Trophoblast cell (in vitro differentiated cells and primary cell): ENCODE measurements at regions not wholly inside any gene's neighbourhood (a gene's known extent, or its start where the extent isn't known, plus 50 kb on each side); places are given as distances from the start of the nearest gene placed in this dataset.

Experiments
- DNase-seq, 2 donors: peaks; one replicate each; pipeline ENCODE4 v3.0.0-alpha.2; 2016
- H2AFZ ChIP-seq: 2 replicates; pipeline ENCODE4 v1.6.1; 2013; ENCODE audit warnings: low read length, moderate library complexity, mild to moderate bottlenecking; ENCODE audit not compliant: insufficient read depth, poor library complexity
- H2AK5ac ChIP-seq: 2 replicates; pipeline ENCODE4 v1.6.1; 2013; ENCODE audit warnings: mild to moderate bottlenecking, low read length
- H2BK120ac ChIP-seq: 2 replicates; pipeline ENCODE4 v1.6.1; 2013; ENCODE audit warnings: low read length, mild to moderate bottlenecking, moderate library complexity; ENCODE audit not compliant: insufficient read depth, poor library complexity
- H2BK12ac ChIP-seq: 2 replicates; pipeline ENCODE4 v1.6.1; 2013; ENCODE audit warnings: mild to moderate bottlenecking, low read length, moderate library complexity
- H2BK5ac ChIP-seq: 2 replicates; pipeline ENCODE4 v1.6.1; 2013; ENCODE audit warnings: low read length, low read depth, moderate library complexity, mild to moderate bottlenecking; ENCODE audit not compliant: poor library complexity
- H3K14ac ChIP-seq: 2 replicates; pipeline ENCODE4 v1.6.1; 2013; ENCODE audit warnings: mild to moderate bottlenecking, low read length
- H3K18ac ChIP-seq: 2 replicates; pipeline ENCODE4 v1.6.1; 2013; ENCODE audit warnings: mild to moderate bottlenecking, low read length
- H3K23ac ChIP-seq: 2 replicates; pipeline ENCODE4 v1.6.1; 2013; ENCODE audit warnings: low read length
- H3K27ac ChIP-seq: 2 replicates; pipeline ENCODE4 v1.5.1; 2013; ENCODE audit warnings: low read depth, mild to moderate bottlenecking, inconsistent platforms, low read length, moderate library complexity
- H3K27me3 ChIP-seq: 2 replicates; pipeline ENCODE4 v1.6.1; 2013; ENCODE audit warnings: inconsistent platforms, mild to moderate bottlenecking, low read length, moderate library complexity; ENCODE audit not compliant: insufficient read depth
- H3K36me3 ChIP-seq, 2 experiments: 1 replicate in 1 of 2; 2 replicates in 1 of 2; pipeline ENCODE4 v1.6.1; 2013; ENCODE audit warnings: low read length in 2 of 2, mild to moderate bottlenecking in 2 of 2, moderate library complexity in 1 of 2; ENCODE audit not compliant: insufficient read depth in 2 of 2, control insufficient read depth in 1 of 2
- H3K4ac ChIP-seq: 2 replicates; pipeline ENCODE4 v1.6.1; 2013; ENCODE audit warnings: low read depth, mild to moderate bottlenecking, low read length, moderate library complexity
- H3K4me1 ChIP-seq, 2 experiments: 1 replicate in 1 of 2; 2 replicates in 1 of 2; pipeline ENCODE4 v1.6.1; 2013; ENCODE audit warnings: low read length in 2 of 2, mild to moderate bottlenecking in 2 of 2, moderate library complexity in 1 of 2; ENCODE audit not compliant: insufficient read depth in 2 of 2, control insufficient read depth in 1 of 2
- H3K4me2 ChIP-seq: 2 replicates; pipeline ENCODE4 v1.6.1; 2013; ENCODE audit warnings: inconsistent platforms, mild to moderate bottlenecking, low read length, moderate library complexity
- H3K4me3 ChIP-seq: 2 replicates; pipeline ENCODE4 v1.5.1; 2013; ENCODE audit warnings: mild to moderate bottlenecking, low read depth, low read length, inconsistent platforms
- H3K79me1 ChIP-seq: one replicate; pipeline ENCODE4 v1.6.1; 2013; ENCODE audit warnings: low read length
- H3K79me2 ChIP-seq: 2 replicates; pipeline ENCODE4 v1.6.1; 2013; ENCODE audit warnings: low read length, mild to moderate bottlenecking; ENCODE audit not compliant: control insufficient read depth, insufficient read depth, poor library complexity
- H3K9ac ChIP-seq: 2 replicates; pipeline ENCODE4 v1.6.1; 2013; ENCODE audit warnings: mild to moderate bottlenecking, low read length
- H3K9me3 ChIP-seq: 2 replicates; pipeline ENCODE4 v1.6.1; 2013; ENCODE audit warnings: low read depth, mild to moderate bottlenecking, control low read depth, inconsistent platforms, low read length; ENCODE audit not compliant: insufficient read depth
- H4K12ac ChIP-seq: 2 replicates; pipeline ENCODE4 v1.6.1; 2013; ENCODE audit warnings: low read depth, mild to moderate bottlenecking, low read length, moderate library complexity
- H4K8ac ChIP-seq: 2 replicates; pipeline ENCODE4 v1.6.1; 2013; ENCODE audit warnings: low read depth, mild to moderate bottlenecking, low read length, moderate library complexity
- H4K91ac ChIP-seq: one replicate; pipeline ENCODE4 v1.6.1; 2013; ENCODE audit warnings: low read depth, mild to moderate bottlenecking, low read length, moderate library complexity
- WGBS: extraction: QIAGEN DNeasy Blood & Tissue Kit; methylation state at CpG from one replicate; pipeline ENCODE4 v1.1.7; 2013; ENCODE audit warnings: missing lambda C conversion rate; ENCODE audit not compliant: insufficient read length, insufficient coverage; ENCODE audit errors: extremely low coverage; 5-methylcytosine and 5-hydroxymethylcytosine counted together

DNA sequence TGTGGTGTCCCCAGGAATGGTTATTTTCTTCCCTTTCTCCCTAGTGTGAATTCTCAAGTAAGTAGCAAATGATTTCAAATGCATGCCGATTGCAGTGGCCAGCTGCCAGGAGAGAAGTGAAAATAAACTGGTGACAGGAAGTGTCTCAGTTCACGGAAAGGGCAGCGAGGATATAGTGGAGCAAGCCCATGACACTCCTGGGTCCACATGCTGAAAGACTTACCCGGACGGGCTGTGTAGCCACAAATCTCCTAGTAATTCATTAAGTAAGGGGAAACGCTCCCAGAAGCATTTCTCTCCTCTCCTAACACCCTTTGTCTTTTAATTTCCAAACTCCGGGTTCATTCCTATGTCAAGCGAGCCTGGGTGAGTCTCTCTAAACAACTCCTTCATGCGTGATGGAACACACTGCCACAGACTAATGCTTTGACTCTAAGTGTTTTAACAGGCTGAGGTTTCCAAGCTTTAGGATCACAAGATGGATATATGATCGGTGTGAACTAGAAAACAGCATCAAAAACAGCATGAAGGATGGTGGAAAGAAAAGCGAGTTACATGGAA lies 125.6 kb downstream of the CYP26A1 start:
- Histone ChIP-seq H2AFZ (no peak overlapping the region), H2AK5ac (no peak overlapping the region), H3K4me3 (no peak overlapping the region), H4K12ac (no peak overlapping the region), H4K91ac (no peak overlapping the region), H4K8ac (no peak overlapping the region), H3K4me1 (peaks cover 0 to 3% of the 10 kb centered on the region in 2 experiments), H3K4me2 (no peak overlapping the region), H2BK5ac (no peak overlapping the region), H3K4ac (no peak overlapping the region), H3K14ac (no peak overlapping the region), H2BK12ac (no peak overlapping the region), H3K18ac (no peak overlapping the region), H3K23ac (no peak overlapping the region), H3K79me1 (peaks cover 1% of the 10 kb centered on the region), H2BK120ac (no peak overlapping the region), H3K36me3 (no peaks in the 10 kb centered on the region), H3K27ac (no peak overlapping the region), H3K27me3 (no peaks in the 10 kb centered on the region), H3K9me3 (no peaks in the 10 kb centered on the region), H3K79me2 (no peaks in the 10 kb centered on the region), H3K9ac (no peak overlapping the region)
- no CpG with 5 or more reads among the region's 11 CpGs for WGBS
- peak in 1 of 2 donors; percentile 15 for DNase-seq

- no peak overlapping the region for H2BK12ac ChIP-seq
- H3K4me3 ChIP-seq = no peak overlapping the region
- H3K9ac ChIP-seq = no peak overlapping the region
- no peaks in the 10 kb centered on the region for H3K36me3 ChIP-seq
- H4K8ac ChIP-seq = no peak overlapping the region
- no peak overlapping the region for H3K27ac ChIP-seq
- no peak overlapping the region for H3K4ac ChIP-seq
- H2BK5ac ChIP-seq = no peak overlapping the region
- H2AFZ ChIP-seq = no peak overlapping the region
- H3K4me1 ChIP-seq = peaks cover 2% of the 10 kb centered on the region in 2 experiments
- no peak overlapping the region for H3K14ac ChIP-seq
- H3K9me3 ChIP-seq = no peaks in the 10 kb centered on the region
- H3K18ac ChIP-seq = no peak overlapping the region
- no peaks in the 10 kb centered on the region for H3K27me3 ChIP-seq
- no peak overlapping the region for H2AK5ac ChIP-seq
- no CpG with 5 or more reads among the region's 12 CpGs for WGBS
- no peak overlapping the region for H2BK120ac ChIP-seq
- H4K12ac ChIP-seq = no peak overlapping the region
- no peak overlapping the region for H3K23ac ChIP-seq
- no peaks in the 10 kb centered on the region for H3K79me1 ChIP-seq
- H3K79me2 ChIP-seq = no peaks in the 10 kb centered on the region
- no peak for DNase-seq
- H3K4me2 ChIP-seq = no peak overlapping the region
- no peak overlapping the region for H4K91ac ChIP-seq
Measured at GRCh38 chr10:93204494-93205485, 131.1 kb downstream of the CYP26A1 start.

DNA sequence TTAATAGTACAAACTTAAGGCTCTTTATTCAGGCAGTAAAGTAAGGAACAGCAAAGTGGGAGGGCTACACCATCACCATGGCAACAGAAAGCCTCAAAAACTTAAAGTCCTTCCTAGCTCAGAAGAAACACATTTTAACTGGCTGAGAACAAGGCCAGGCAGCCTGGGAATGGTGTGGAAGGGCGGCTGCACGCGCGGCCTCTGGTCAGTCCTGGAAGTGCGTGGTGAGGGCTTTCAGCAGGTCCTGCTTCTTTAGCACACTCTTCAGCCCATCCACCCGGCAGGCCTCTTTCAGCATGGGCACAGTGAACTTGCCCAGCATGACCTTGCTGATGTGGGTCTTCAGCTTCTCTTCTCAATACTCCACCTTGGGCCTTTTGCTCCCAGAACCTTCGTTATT lies 133.0 kb downstream of the CYP26A1 start:
- Histone ChIP-seq H2AK5ac (no peak overlapping the region), H4K91ac (no peak overlapping the region), H3K9ac (no peak overlapping the region), H3K4me1 (peaks cover 2% of the 10 kb centered on the region in 2 experiments), H3K18ac (no peak overlapping the region), H2AFZ (no peak overlapping the region), H3K4ac (no peak overlapping the region), H3K36me3 (no peaks in the 10 kb centered on the region), H3K4me2 (no peak overlapping the region), H2BK5ac (no peak overlapping the region), H3K14ac (no peak overlapping the region), H3K4me3 (no peak overlapping the region), H3K9me3 (no peaks in the 10 kb centered on the region), H2BK12ac (no peak overlapping the region), H3K27ac (no peak overlapping the region), H2BK120ac (no peak overlapping the region), H4K12ac (no peak overlapping the region), H3K23ac (no peak overlapping the region), H3K79me2 (no peaks in the 10 kb centered on the region), H4K8ac (peak overlapping the region; percentile 52), H3K27me3 (no peaks in the 10 kb centered on the region), H3K79me1 (no peaks in the 10 kb centered on the region)
- no CpG with 5 or more reads among the region's 7 CpGs for WGBS
- DNase-seq = peak in 1 of 2 donors; percentile 28

DNA sequence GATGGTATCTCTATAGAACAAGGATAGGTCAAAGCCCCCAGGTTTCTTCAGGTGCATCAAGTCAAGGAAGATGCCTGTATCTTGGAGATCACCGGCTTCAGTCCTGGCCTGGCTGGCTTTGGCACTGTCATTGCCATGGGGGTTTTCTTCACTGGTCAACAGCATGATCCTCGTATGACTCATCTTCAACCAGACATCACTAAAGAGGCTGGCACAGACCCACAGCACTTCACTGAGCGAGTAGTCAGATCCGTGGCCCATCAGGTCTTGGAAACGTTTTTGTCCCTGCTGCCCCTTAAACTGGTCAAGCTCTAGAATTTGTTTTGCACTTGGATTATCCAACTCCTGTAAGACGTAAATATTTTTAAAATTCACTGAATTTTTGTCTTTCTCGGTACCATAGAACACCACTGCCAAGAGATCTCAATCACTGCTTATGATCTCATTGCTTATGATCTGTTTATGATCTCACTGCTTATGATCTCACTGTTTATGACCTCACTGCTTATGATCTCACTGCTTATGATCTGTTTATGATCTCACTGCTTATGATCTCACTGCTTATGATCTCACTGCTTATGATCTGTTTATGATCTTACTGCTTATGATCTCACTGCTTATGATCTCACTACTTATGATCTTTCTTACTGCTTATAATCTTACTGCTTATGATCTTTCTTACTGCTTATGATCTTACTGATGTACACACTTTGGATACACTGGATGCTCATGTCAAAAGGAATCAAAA lies 135.2 kb downstream of the CYP26A1 start:
- Histone ChIP-seq H3K23ac (no peak overlapping the region), H3K27ac (no peak overlapping the region), H2AK5ac (no peak overlapping the region), H2BK12ac (no peak overlapping the region), H2AFZ (no peak overlapping the region), H3K18ac (no peak overlapping the region), H3K4ac (no peak overlapping the region), H3K4me2 (no peak overlapping the region), H3K36me3 (no peaks in the 10 kb centered on the region), H4K91ac (no peak overlapping the region), H2BK120ac (no peak overlapping the region), H3K14ac (no peak overlapping the region), H3K9me3 (no peaks in the 10 kb centered on the region), H4K8ac (no peak overlapping the region), H3K4me3 (no peak overlapping the region), H3K4me1 (peaks cover 2% of the 10 kb centered on the region in 2 experiments), H4K12ac (no peak overlapping the region), H3K79me1 (no peaks in the 10 kb centered on the region), H3K27me3 (no peaks in the 10 kb centered on the region), H3K79me2 (no peaks in the 10 kb centered on the region), H2BK5ac (no peak overlapping the region), H3K9ac (no peak overlapping the region)
- WGBS = no CpG with 5 or more reads among the region's 7 CpGs
- peak; percentile 21 to 40 for DNase-seq
